Natural killer cell treated with Interleukin-12 subunit alpha and Interleukin-12 subunit beta and Interleukin-15 and Interleukin-18, amount 100 ng/mL, for 72 hours (primary cell): ENCODE measurements at regions not wholly inside any gene's neighbourhood (a gene's known extent, or its start where the extent isn't known, plus 50 kb on each side); places are given as distances from the start of the nearest gene placed in this dataset.
"Not testable (repeated sequence)": the region's sequence is repeated elsewhere in the genome, so short reads cannot be mapped to it uniquely, and the experiment has no call there.

ENCODE experiments used
- ATAC-seq, 2 donors: fragments of 150-1000 bp; cut with Tn5 transposase in 1 of 2; sonication (Bioruptor Pico), chemical (Tn5 transposase) in 1 of 2; 2 replicates each; pipeline ENCODE4 v1.10.0; 2021
- DNase-seq: peaks from one replicate; pipeline ENCODE4 v3.0.0; 2022; ENCODE audit warnings: low spot score
- H3K27ac Mint-ChIP-seq, 2 donors: 1 replicate in 1 of 2; 2 replicates in 1 of 2; pipeline ENCODE4 v1.8.0; 2022; ENCODE audit warnings: mixed read lengths in 2 of 2, mild to moderate bottlenecking in 1 of 2, moderate library complexity in 1 of 2
- H3K27me3 Mint-ChIP-seq, 2 donors: 1 replicate in 1 of 2; 2 replicates in 1 of 2; pipeline ENCODE4 v1.8.0; 2022; ENCODE audit warnings: mixed read lengths in 2 of 2
- H3K36me3 Mint-ChIP-seq: one replicate; pipeline ENCODE4 v1.8.0; 2022; ENCODE audit warnings: mixed read lengths
- H3K4me1 Mint-ChIP-seq, 2 donors: 1 replicate in 1 of 2; 2 replicates in 1 of 2; pipeline ENCODE4 v1.8.0; 2022; ENCODE audit warnings: low read depth in 2 of 2, mixed read lengths in 2 of 2, mild to moderate bottlenecking in 1 of 2
- H3K4me3 Mint-ChIP-seq: one replicate; pipeline ENCODE4 v1.8.0; 2022; ENCODE audit warnings: mixed read lengths
- H3K9me3 Mint-ChIP-seq: 2 replicates; pipeline ENCODE4 v1.8.0; 2022; ENCODE audit warnings: mixed read lengths

DNA sequence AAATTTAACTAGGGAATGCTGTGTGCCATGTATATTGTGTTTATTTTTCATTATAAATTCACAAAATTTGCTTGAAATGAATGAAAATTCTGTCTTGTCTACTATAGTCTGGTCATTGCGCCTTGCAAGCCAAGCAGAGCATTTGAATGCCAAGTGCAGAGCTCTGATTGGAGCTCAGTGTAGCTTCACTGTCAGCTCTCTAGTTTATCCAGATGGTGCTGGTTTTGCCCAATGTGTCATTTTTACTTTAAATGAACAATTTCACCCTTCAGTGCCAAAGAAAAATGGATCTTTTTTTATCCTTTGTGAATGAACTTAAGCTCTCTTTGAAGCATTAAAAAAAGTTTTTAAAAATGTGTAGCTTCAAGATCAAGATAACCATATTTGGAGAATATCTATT is 225.6 kb upstream of the CACNA2D1 start:
- no peaks in the 10 kb centered on the region for H3K36me3 Mint-ChIP-seq
- no peak for ATAC-seq
- no peak for DNase-seq
- no peak overlapping the region for H3K27ac Mint-ChIP-seq
- H3K4me3 Mint-ChIP-seq, result no peak overlapping the region
- H3K27me3 Mint-ChIP-seq, result no peaks in the 10 kb centered on the region
- peaks cover 0 to 3% of the 10 kb centered on the region in 2 donors for H3K4me1 Mint-ChIP-seq
- H3K9me3 Mint-ChIP-seq, result no peaks in the 10 kb centered on the region

DNA sequence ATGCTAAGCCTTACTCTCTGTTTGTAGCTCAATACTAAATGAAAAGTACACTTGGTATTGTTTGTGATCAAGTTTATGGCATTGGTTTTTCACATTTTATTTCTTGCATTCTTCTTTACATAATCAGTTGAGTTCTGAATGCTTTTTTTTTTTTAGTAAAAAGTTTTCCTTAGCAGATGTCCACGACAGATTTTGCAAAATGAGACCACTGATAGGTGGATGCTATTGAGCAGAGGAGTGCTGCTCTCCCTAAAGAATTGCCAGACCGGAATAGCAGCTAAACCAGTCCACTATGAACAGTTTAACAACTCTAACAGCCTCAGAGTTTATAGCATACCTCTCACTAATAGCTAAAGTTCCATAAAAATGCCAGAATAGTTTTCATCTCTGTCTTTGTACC is 225.1 kb upstream of the CACNA2D1 start:
- DNase-seq (no peak), ATAC-seq (no peak)
- Mint-ChIP-seq H3K9me3 (no peaks in the 10 kb centered on the region), H3K36me3 (no peaks in the 10 kb centered on the region), H3K27ac (no peak overlapping the region), H3K4me1 (no peaks in the 10 kb centered on the region), H3K27me3 (no peaks in the 10 kb centered on the region), H3K4me3 (no peak overlapping the region)

- no peak overlapping the region for H3K27ac Mint-ChIP-seq
- no peak for DNase-seq
These were observed 222.5 kb upstream of the CACNA2D1 start for GRCh38 chr7:82665966-82666507.

GRCh38 chr7:82655965-82656364 is 212.4 kb upstream of the CACNA2D1 start:
- DNase-seq, result no peak
- H3K9me3 Mint-ChIP-seq, result peaks cover 13% of the 10 kb centered on the region
- H3K4me1 Mint-ChIP-seq, result peaks cover 0 to 2% of the 10 kb centered on the region in 2 donors
- peaks cover 0 to 2% of the 10 kb centered on the region in 2 donors for H3K27me3 Mint-ChIP-seq
- no peak overlapping the region for H3K4me3 Mint-ChIP-seq
- H3K36me3 Mint-ChIP-seq, result peaks cover 2% of the 10 kb centered on the region
- no peak for ATAC-seq
- no peak overlapping the region for H3K27ac Mint-ChIP-seq

More at GRCh38 chr7:82665966-82666507, 222.5 kb upstream of the CACNA2D1 start:
- ATAC-seq, result no peak
- Mint-ChIP-seq H3K36me3 (no peaks in the 10 kb centered on the region), H3K9me3 (no peaks in the 10 kb centered on the region), H3K4me1 (no peaks in the 10 kb centered on the region), H3K4me3 (no peak overlapping the region), H3K27me3 (no peaks in the 10 kb centered on the region)

GRCh38 chr7:82650095-82650494 is 206.5 kb upstream of the CACNA2D1 start:
- not testable (repeated sequence) for H3K27ac Mint-ChIP-seq, H3K36me3 Mint-ChIP-seq, ATAC-seq, H3K4me1 Mint-ChIP-seq, H3K27me3 Mint-ChIP-seq, H3K9me3 Mint-ChIP-seq, DNase-seq, H3K4me3 Mint-ChIP-seq

DNA sequence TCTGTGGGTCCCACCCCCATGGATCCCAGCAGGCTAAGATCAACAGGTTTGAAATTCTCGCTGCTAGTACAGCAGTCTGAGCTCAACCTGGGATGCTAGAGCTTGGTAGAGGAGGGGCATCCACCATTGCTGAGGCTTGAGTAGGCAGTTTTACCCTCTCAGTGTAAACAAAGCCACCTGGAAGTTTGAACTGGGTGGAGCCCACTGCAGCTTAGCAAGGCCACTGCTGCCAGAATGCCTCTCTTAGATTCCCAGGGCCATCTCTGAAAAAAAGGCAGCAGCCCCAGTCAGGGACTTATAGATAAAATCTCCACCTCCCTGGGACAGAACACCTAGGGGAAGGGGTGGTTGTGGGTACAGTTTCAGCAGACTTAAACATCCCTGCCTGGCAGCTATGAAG is 190.0 kb upstream of the CACNA2D1 start:
- H3K27ac Mint-ChIP-seq, result no peak overlapping the region

GRCh38 chr7:82631998-82632397 is 188.4 kb upstream of the CACNA2D1 start:
- Mint-ChIP-seq H3K27me3 (peaks cover 0 to 2% of the 10 kb centered on the region in 2 donors), H3K4me3 (no peak overlapping the region), H3K9me3 (peaks cover 3% of the 10 kb centered on the region), H3K27ac (no peak overlapping the region), H3K36me3 (no peaks in the 10 kb centered on the region), H3K4me1 (peaks cover 0 to 3% of the 10 kb centered on the region in 2 donors)
- DNase-seq (no peak), ATAC-seq (no peak)

More for the DNA sequence above, 190.0 kb upstream of the CACNA2D1 start:
- ATAC-seq, result no peak
- peaks cover 0 to 3% of the 10 kb centered on the region in 2 donors for H3K4me1 Mint-ChIP-seq
- H3K4me3 Mint-ChIP-seq, result no peak overlapping the region
- no peak for DNase-seq
- peaks cover 0 to 2% of the 10 kb centered on the region in 2 donors for H3K27me3 Mint-ChIP-seq
- H3K36me3 Mint-ChIP-seq, result no peaks in the 10 kb centered on the region
- peaks cover 3% of the 10 kb centered on the region for H3K9me3 Mint-ChIP-seq

GRCh38 chr7:82629583-82629982 is 186.0 kb upstream of the CACNA2D1 start:
- H3K27ac Mint-ChIP-seq, result no peak overlapping the region
- H3K36me3 Mint-ChIP-seq, result no peaks in the 10 kb centered on the region
- H3K27me3 Mint-ChIP-seq, result no peaks in the 10 kb centered on the region
- no peaks in the 10 kb centered on the region for H3K4me1 Mint-ChIP-seq
- no peak overlapping the region for H3K4me3 Mint-ChIP-seq
- no peaks in the 10 kb centered on the region for H3K9me3 Mint-ChIP-seq
- DNase-seq (no peak), ATAC-seq (no peak)

GRCh38 chr7:82625377-82625776 is 181.8 kb upstream of the CACNA2D1 start:
- H3K27ac Mint-ChIP-seq, result no peak overlapping the region
- no peak overlapping the region for H3K4me3 Mint-ChIP-seq
- H3K4me1 Mint-ChIP-seq, result no peaks in the 10 kb centered on the region
- DNase-seq (no peak), ATAC-seq (no peak)
- no peaks in the 10 kb centered on the region for H3K36me3 Mint-ChIP-seq
- H3K27me3 Mint-ChIP-seq, result no peaks in the 10 kb centered on the region
- H3K9me3 Mint-ChIP-seq, result no peaks in the 10 kb centered on the region

DNA sequence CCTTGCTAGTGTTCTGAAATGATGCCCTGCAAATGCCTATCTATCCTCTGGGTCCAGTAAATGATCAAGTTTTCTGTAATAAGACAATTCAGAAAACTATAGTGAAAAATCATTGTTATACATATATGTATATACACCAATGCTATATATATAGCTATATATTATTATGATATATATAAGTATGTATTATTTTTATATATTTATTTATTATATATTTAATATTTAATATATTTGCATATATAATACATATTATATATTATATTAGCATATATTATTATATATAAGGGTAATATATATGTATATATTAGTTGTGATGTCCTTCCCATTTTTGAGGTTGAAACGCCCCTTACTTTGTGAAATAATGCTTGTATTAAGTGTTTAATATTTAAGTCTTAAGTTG is 181.4 kb upstream of the CACNA2D1 start:
- no peaks in the 10 kb centered on the region for H3K9me3 Mint-ChIP-seq

GRCh38 chr7:82624337-82624736 is 180.8 kb upstream of the CACNA2D1 start:
- ATAC-seq (no peak), DNase-seq (no peak)
- H3K4me3 Mint-ChIP-seq, result no peak overlapping the region
- no peaks in the 10 kb centered on the region for H3K9me3 Mint-ChIP-seq
- no peaks in the 10 kb centered on the region for H3K36me3 Mint-ChIP-seq
- no peaks in the 10 kb centered on the region for H3K27me3 Mint-ChIP-seq
- H3K27ac Mint-ChIP-seq, result no peak overlapping the region
- no peaks in the 10 kb centered on the region for H3K4me1 Mint-ChIP-seq

More for the DNA sequence above, 181.4 kb upstream of the CACNA2D1 start:
- no peak for ATAC-seq
- Mint-ChIP-seq H3K4me3 (no peak overlapping the region), H3K36me3 (no peaks in the 10 kb centered on the region), H3K27ac (no peak overlapping the region), H3K27me3 (no peaks in the 10 kb centered on the region), H3K4me1 (no peaks in the 10 kb centered on the region)
- no peak for DNase-seq

DNA sequence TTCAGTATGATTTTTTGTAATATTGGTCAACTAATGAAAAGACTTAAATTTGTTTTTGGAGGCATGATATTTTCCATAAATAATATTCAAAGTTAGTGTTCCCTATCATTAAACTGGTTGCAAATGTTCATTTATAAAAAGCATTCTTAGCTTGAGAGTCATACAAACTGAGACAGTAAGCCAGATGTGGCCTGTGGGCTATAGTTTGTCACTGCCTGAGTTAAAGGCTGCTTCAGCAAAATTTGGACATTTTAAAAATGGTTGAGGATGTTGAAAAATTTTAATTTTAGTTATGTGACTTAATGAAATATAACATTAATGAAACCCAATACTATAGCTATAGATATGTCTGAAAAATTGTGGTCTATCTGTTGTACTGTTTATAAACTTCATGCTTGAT is 180.2 kb upstream of the CACNA2D1 start:
- ATAC-seq, result no peak
- H3K9me3 Mint-ChIP-seq, result no peaks in the 10 kb centered on the region
- DNase-seq, result no peak
- H3K36me3 Mint-ChIP-seq, result no peaks in the 10 kb centered on the region
- no peaks in the 10 kb centered on the region for H3K27me3 Mint-ChIP-seq
- H3K4me1 Mint-ChIP-seq, result no peaks in the 10 kb centered on the region
- H3K27ac Mint-ChIP-seq, result no peak overlapping the region
- H3K4me3 Mint-ChIP-seq, result no peak overlapping the region

GRCh38 chr7:82617156-82617555 is 173.6 kb upstream of the CACNA2D1 start:
- Mint-ChIP-seq H3K4me1 (peaks cover 0 to 2% of the 10 kb centered on the region in 2 donors), H3K9me3 (peaks cover 3% of the 10 kb centered on the region), H3K27ac (no peak overlapping the region), H3K36me3 (no peaks in the 10 kb centered on the region), H3K27me3 (no peaks in the 10 kb centered on the region), H3K4me3 (no peak overlapping the region)
- DNase-seq, result no peak
- no peak for ATAC-seq

DNA sequence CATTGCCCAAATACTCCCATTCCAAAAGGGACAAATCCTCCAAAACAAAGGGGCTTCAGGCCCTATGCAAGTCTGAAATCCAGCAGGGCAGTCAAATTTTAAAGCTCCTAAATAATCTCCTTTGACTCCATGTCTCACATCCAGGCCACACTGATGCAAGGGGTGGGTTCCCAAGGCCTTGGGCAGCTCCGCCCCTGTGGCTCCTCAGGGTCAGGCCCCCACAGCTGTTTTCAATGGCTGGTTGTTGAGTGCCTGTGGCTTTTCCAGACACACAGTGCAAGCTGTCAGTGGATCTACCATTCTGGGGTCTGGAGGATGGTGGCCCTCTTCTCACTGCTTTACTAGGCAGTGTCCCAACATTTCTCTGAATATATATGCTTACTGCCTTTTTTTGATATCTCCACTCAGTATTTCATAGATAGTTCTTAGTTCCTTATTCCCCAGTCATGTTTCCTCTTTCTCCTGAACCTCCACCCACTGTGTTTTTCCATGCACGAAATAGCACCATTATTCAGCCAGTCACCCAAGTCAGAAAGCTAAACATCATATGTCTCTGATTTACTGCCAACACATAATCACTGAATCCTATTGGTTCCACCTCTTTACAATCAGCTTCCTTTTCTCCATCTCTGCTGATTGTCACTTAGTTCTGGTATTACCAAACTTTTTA is 172.6 kb upstream of the CACNA2D1 start:
- H3K27ac Mint-ChIP-seq, result no peak overlapping the region
- no peaks in the 10 kb centered on the region for H3K36me3 Mint-ChIP-seq
- no peak for ATAC-seq
- H3K27me3 Mint-ChIP-seq, result no peaks in the 10 kb centered on the region
- peaks cover 3% of the 10 kb centered on the region for H3K9me3 Mint-ChIP-seq
- no peak overlapping the region for H3K4me3 Mint-ChIP-seq
- H3K4me1 Mint-ChIP-seq, result peaks cover 0 to 2% of the 10 kb centered on the region in 2 donors
- no peak for DNase-seq

GRCh38 chr7:82615527-82615926 is 171.9 kb upstream of the CACNA2D1 start:
- ATAC-seq (no peak), DNase-seq (no peak)
- Mint-ChIP-seq H3K27ac (no peak overlapping the region), H3K27me3 (no peaks in the 10 kb centered on the region), H3K36me3 (no peaks in the 10 kb centered on the region), H3K4me1 (peaks cover 0 to 2% of the 10 kb centered on the region in 2 donors), H3K9me3 (peaks cover 3% of the 10 kb centered on the region), H3K4me3 (no peak overlapping the region)
